ENCODE measurements at regions not wholly inside any gene's neighbourhood (a gene's known extent, or its start where the extent isn't known, plus 50 kb on each side); places are given as distances from the start of the nearest gene placed in this dataset.
"Not testable (repeated sequence)": the region's sequence is repeated elsewhere in the genome, so short reads cannot be mapped to it uniquely, and the experiment has no call there.

DNA sequence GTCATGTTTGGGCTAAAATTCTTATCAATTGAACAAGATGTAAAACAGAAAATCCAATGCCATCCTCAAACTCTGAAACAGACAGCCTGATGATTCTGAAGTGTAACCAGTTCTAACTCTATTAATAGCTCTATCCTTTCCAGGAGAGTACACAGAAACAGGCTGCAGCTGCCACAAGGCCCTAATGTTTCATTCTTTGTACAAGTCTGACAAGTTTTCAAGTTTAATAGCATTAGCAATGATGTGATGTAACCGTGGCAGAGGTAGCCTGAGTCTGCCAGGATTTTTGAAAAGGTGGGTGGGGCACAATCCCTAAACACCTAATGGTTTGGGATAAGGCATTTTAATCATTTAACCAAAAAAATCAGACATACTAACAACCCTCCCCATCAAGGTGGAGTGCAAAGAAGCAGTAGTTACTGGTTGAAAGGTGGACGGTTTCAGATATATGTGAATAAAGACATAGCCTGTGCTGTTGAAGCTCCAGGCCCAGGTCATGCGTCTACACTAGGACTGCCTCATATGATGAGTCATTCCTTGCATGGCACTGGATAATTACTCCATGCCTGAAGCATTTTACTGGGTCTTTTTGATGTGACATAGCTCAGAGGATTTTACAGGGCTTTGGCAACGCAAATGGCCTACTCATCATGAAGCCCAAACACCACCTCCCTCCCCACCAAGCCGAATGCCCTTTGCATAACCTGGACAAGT lies 145.1 kb upstream of the GRIP1 start:
- no peak overlapping the region for H3K4me3 ChIP-seq
- 69 to 100% methylated on average over 1 to 5 of the region's 5 CpGs for WGBS, 2 donors (ENCODE audit: low coverage in 1 of 2)
- no peaks in the 10 kb centered on the region for H3K27me3 ChIP-seq
- no peak for DNase-seq
- no peaks in the 10 kb centered on the region for H3K4me1 ChIP-seq
- peak overlapping the region in 1 of 4 donors; percentile 4 for H3K27ac ChIP-seq
- intact Hi-C loops (cut with DNase I; ENCODE audit: low total_unique reads), result no loop called here
- TF ChIP-seq POLR2AphosphoS5 (IDR thresholded peaks at IDR 0.05), result no peak
- TF ChIP-seq, protein P1, sequence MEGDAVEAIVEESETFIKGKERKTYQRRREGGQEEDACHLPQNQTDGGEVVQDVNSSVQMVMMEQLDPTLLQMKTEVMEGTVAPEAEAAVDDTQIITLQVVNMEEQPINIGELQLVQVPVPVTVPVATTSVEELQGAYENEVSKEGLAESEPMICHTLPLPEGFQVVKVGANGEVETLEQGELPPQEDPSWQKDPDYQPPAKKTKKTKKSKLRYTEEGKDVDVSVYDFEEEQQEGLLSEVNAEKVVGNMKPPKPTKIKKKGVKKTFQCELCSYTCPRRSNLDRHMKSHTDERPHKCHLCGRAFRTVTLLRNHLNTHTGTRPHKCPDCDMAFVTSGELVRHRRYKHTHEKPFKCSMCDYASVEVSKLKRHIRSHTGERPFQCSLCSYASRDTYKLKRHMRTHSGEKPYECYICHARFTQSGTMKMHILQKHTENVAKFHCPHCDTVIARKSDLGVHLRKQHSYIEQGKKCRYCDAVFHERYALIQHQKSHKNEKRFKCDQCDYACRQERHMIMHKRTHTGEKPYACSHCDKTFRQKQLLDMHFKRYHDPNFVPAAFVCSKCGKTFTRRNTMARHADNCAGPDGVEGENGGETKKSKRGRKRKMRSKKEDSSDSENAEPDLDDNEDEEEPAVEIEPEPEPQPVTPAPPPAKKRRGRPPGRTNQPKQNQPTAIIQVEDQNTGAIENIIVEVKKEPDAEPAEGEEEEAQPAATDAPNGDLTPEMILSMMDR (IDR thresholded peaks at IDR 0.05), result no peak
- no peak for TF ChIP-seq EP300 (IDR thresholded peaks at IDR 0.05; ENCODE audit: low read depth)
- no peak for TF ChIP-seq POLR2A (IDR thresholded peaks at IDR 0.05)
- no peaks in the 10 kb centered on the region for H3K9me3 ChIP-seq
- H3K36me3 ChIP-seq, result no peaks in the 10 kb centered on the region
- in situ Hi-C loops (cut with MboI; ENCODE audit: low pct_ligation_motif_present in 1 of 4, low pct_unique_long_range_greater_than_20kb in 1 of 4, low sequenced_read_pairs in 3 of 4), result no loop called here

DNA sequence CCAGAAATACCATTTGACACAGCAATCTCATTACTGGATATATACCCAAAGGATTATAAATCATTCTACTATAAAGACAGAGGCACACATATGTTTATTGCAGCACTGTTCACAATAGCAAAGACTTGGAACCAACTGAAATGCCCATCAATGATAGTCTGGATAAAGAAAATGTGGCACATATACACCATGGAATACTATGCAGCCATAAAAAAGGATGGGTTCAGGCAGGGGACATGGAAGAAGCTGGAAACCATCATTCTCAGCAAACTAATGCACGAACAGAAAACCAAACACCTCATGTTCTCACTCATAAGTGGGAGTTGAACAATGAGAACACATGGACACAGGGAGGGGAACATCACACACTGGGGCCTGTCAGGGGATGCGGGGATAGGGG lies 147.0 kb upstream of the GRIP1 start:
- DNase-seq; H3K27me3 ChIP-seq; H3K4me1 ChIP-seq; H3K4me3 ChIP-seq; in situ Hi-C loops (cut with MboI; ENCODE audit: low pct_ligation_motif_present in 1 of 4, low pct_unique_long_range_greater_than_20kb in 1 of 4, low sequenced_read_pairs in 3 of 4); H3K27ac ChIP-seq; intact Hi-C loops (cut with DNase I; ENCODE audit: low total_unique reads); H3K9me3 ChIP-seq; H3K36me3 ChIP-seq: not testable (repeated sequence)
- 81 to 89% methylated on average over 2 of the region's 2 CpGs for WGBS, 2 donors (ENCODE audit: low coverage in 1 of 2)

GRCh38 chr12:66829660-66830325 lies 150.9 kb upstream of the GRIP1 start:
- TF ChIP-seq, protein P1 (IDR thresholded peaks at IDR 0.05), result no peak
- TF ChIP-seq EP300 (IDR thresholded peaks at IDR 0.05; ENCODE audit: low read depth) (no peak), POLR2AphosphoS5 (IDR thresholded peaks at IDR 0.05) (no peak), POLR2A (IDR thresholded peaks at IDR 0.05) (no peak)
- in situ Hi-C loops (cut with MboI; ENCODE audit: low pct_ligation_motif_present in 1 of 4, low pct_unique_long_range_greater_than_20kb in 1 of 4, low sequenced_read_pairs in 3 of 4) (no loop called here), intact Hi-C loops (cut with DNase I; ENCODE audit: low total_unique reads) (no loop called here)
- Histone ChIP-seq H3K27ac (no peak overlapping the region), H3K4me3 (no peak overlapping the region), H3K27me3 (no peaks in the 10 kb centered on the region), H3K9me3 (no peaks in the 10 kb centered on the region), H3K36me3 (no peaks in the 10 kb centered on the region), H3K4me1 (no peaks in the 10 kb centered on the region)
- DNase-seq, result no peak
- 57 to 93% methylated on average over 1 to 3 of the region's 3 CpGs for WGBS, 2 donors (ENCODE audit: low coverage in 1 of 2)

DNA sequence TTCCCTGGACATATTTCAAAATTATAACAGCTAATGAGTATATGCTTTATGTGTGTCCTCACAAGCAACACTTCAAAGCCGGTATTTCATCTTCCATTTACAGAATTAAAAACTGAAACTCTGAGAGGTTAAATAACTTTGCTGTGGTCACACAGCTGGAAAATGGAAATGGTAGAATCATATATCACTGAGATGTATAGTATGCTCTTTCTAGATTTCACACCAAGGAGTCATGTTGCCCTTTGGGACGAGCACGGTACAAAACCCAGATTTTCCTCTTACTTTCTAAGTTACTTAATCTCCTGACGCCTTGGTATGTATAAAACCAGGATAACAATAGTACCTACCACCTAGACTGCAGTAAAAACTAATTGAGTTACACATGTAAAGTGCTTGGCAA lies 152.6 kb upstream of the GRIP1 start:
- Histone ChIP-seq H3K27ac (no peak overlapping the region), H3K36me3 (no peaks in the 10 kb centered on the region), H3K4me3 (no peak overlapping the region), H3K9me3 (no peaks in the 10 kb centered on the region), H3K4me1 (no peaks in the 10 kb centered on the region), H3K27me3 (no peaks in the 10 kb centered on the region)
- DNase-seq, result no peak
- intact Hi-C loops (cut with DNase I; ENCODE audit: low total_unique reads) (no loop called here), in situ Hi-C loops (cut with MboI; ENCODE audit: low pct_ligation_motif_present in 1 of 4, low pct_unique_long_range_greater_than_20kb in 1 of 4, low sequenced_read_pairs in 3 of 4) (no loop called here)
- WGBS, 2 donors (ENCODE audit: low coverage in 1 of 2), result 80 to 83% methylated on average over 4 of the region's 4 CpGs
- TF ChIP-seq, protein P1 (IDR thresholded peaks at IDR 0.05), result no peak
- TF ChIP-seq POLR2A (IDR thresholded peaks at IDR 0.05), result no peak
- no peak for TF ChIP-seq EP300 (IDR thresholded peaks at IDR 0.05; ENCODE audit: low read depth)
- no peak for TF ChIP-seq POLR2AphosphoS5 (IDR thresholded peaks at IDR 0.05)

Data from transverse colon (tissue), 4 donors.